Gastroesophageal sphincter (tissue), 3 donors: ENCODE measurements at regions not wholly inside any gene's neighbourhood (a gene's known extent, or its start where the extent isn't known, plus 50 kb on each side); places are given as distances from the start of the nearest gene placed in this dataset.

Experiments
- EP300 ChIP-seq: sonication (generic); formaldehyde crosslinking; IDR thresholded peaks from one replicate; pipeline ENCODE4 v1.6.1; 2017; ENCODE audit warnings: antibody characterized with exemption, mild to moderate bottlenecking
- POLR2A ChIP-seq, 2 donors: fragments of 450-650 bp; IDR thresholded peaks; one replicate each; pipeline ENCODE4 v1.6.1; 2017; ENCODE audit warnings: antibody characterized with exemption in 2 of 2, mild to moderate bottlenecking in 2 of 2, moderate library complexity in 1 of 2
- TF ChIP-seq, protein P1 (sequence below), 4 experiments: fragments of 200-600 bp in 2 of 4; fragments of 450-650 bp in 2 of 4; sonication (generic) in 1 of 4; IDR thresholded peaks; one replicate each; pipeline ENCODE4 v1.5.1; 2017 to 2019; ENCODE audit warnings: antibody characterized with exemption in 4 of 4, mild to moderate bottlenecking in 2 of 4, moderate library complexity in 2 of 4

DNA sequence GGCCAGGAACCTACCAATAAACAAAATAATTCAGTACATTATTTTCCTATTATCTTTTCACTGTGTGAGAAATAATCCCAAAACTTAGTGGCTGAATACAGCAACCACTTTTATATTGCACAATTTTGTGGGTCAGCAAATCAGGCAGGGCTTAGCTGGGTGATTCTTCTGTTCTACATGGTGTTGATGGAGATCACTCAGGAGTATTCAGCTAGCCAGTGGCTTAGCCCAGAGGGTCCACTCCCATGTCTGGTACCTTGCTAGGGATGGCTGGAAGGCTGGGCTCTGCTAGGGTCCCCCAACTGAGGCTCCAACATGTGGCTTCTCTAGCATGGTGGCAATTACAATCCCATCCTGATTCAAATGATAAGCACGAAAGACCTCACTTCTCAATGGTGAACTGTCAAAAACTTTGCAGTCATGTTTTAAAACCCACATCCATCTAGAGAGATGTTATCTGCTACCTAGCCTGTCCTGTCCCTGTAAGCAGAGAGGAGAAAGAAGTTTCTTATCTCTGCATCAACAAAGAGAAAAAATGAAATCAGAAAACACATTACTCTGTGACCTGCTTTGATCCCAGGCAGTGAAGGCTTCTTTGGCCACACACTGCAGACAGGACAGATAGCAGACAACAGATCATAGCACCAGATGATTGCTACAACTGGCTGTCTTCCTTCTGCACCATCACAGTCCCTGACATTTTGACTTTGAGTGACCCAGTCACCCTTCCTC, 51.0 kb upstream of the MYL2 start:
- TF ChIP-seq, protein P1, sequence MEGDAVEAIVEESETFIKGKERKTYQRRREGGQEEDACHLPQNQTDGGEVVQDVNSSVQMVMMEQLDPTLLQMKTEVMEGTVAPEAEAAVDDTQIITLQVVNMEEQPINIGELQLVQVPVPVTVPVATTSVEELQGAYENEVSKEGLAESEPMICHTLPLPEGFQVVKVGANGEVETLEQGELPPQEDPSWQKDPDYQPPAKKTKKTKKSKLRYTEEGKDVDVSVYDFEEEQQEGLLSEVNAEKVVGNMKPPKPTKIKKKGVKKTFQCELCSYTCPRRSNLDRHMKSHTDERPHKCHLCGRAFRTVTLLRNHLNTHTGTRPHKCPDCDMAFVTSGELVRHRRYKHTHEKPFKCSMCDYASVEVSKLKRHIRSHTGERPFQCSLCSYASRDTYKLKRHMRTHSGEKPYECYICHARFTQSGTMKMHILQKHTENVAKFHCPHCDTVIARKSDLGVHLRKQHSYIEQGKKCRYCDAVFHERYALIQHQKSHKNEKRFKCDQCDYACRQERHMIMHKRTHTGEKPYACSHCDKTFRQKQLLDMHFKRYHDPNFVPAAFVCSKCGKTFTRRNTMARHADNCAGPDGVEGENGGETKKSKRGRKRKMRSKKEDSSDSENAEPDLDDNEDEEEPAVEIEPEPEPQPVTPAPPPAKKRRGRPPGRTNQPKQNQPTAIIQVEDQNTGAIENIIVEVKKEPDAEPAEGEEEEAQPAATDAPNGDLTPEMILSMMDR (IDR thresholded peaks at IDR 0.05) = no peak
- TF ChIP-seq POLR2A (IDR thresholded peaks at IDR 0.05) (no peak), EP300 (no peak)
